Lung (tissue), 11 donors: ENCODE measurements at regions not wholly inside any gene's neighbourhood (a gene's known extent, or its start where the extent isn't known, plus 50 kb on each side); places are given as distances from the start of the nearest gene placed in this dataset.

Experiments
- ATAC-seq: fragments of 200-7000 bp; cut with Tn5 transposase; one replicate; pipeline ENCODE4 v1.9.1; 2020; ENCODE audit warnings: moderate number of reproducible peaks; ENCODE audit not compliant: insufficient read depth, low FRiP score
- DNase-seq, 3 donors: peaks; one replicate each; pipeline ENCODE4 v3.0.0-alpha.2; 2013 to 2017
- H3K27ac ChIP-seq, 2 donors: one replicate each; pipeline ENCODE4 v1.5.1; 2013; ENCODE audit warnings: mild to moderate bottlenecking in 2 of 2, moderate library complexity in 2 of 2, control low read depth in 1 of 2, inconsistent platforms in 1 of 2, low read depth in 1 of 2, low read length in 1 of 2
- H3K27me3 ChIP-seq, 3 donors: one replicate each; pipeline ENCODE4 v1.5.1; 2013; ENCODE audit warnings: low read length in 2 of 3; ENCODE audit not compliant: control insufficient read depth in 3 of 3, insufficient read depth in 3 of 3
- H3K36me3 ChIP-seq, 4 donors: one replicate each; pipeline ENCODE4 v1.5.1; 2013; ENCODE audit warnings: low read length in 4 of 4, mild to moderate bottlenecking in 1 of 4, moderate library complexity in 1 of 4; ENCODE audit not compliant: control insufficient read depth in 4 of 4, insufficient read depth in 4 of 4
- H3K4me1 ChIP-seq, 5 donors: one replicate each; pipeline ENCODE4 v1.5.1; 2013; ENCODE audit warnings: low read length in 5 of 5, mild to moderate bottlenecking in 2 of 5, moderate library complexity in 1 of 5; ENCODE audit not compliant: control insufficient read depth in 5 of 5, insufficient read depth in 5 of 5
- H3K4me3 ChIP-seq: one replicate; pipeline ENCODE4 v1.5.1; 2013; ENCODE audit warnings: mild to moderate bottlenecking, control low read depth, moderate library complexity
- H3K9ac ChIP-seq, 2 donors: one replicate each; pipeline ENCODE4 v1.5.1; 2013; ENCODE audit warnings: low read length in 2 of 2, control low read depth in 1 of 2; ENCODE audit not compliant: insufficient read depth in 1 of 2
- H3K9me3 ChIP-seq, 4 donors: one replicate each; pipeline ENCODE4 v1.5.1; 2013; ENCODE audit warnings: low read length in 3 of 4, mild to moderate bottlenecking in 1 of 4, moderate library complexity in 1 of 4; ENCODE audit not compliant: control insufficient read depth in 4 of 4, insufficient read depth in 3 of 4
- whole genome bisulfite sequencing, 2 donors: extraction: QIAGEN DNeasy Blood & Tissue Kit; methylation state at CpG; one replicate each; pipeline ENCODE4 v1.1.7; 2013; 5-methylcytosine and 5-hydroxymethylcytosine counted together
- TF ChIP-seq, protein P1 (sequence below): IDR thresholded peaks from 2 replicates; pipeline ENCODE4 v1.5.1; 2012; ENCODE audit warnings: mild to moderate bottlenecking; ENCODE audit errors: control extremely low read depth, extremely low read depth
- donor health status: control.
- donor health status: control.
- donor health status: Bipolar disorder and iron deficiency.
- donor health status: healthy.
- donor health status: DM: yes; HTN: yes; CAD: no.

DNA sequence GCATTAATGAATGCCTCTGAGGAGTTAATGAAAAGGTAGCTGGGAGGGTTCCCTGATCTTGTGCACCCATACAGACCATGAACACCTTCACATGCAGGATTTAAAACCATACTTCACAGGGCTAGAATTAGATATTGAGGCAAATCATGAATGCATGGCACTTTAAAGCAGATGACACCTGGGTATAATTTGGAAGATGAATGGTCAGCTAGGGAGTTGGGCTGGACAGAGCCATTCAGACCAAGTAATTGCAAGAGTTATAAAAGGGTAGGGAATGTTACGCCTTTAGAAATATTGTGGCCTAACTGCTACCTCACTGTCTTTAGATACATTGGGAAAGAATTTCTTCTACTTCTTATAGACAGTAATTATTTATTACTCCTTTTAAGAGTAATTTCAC lies 89.1 kb upstream of the ZNF827 start:
- Histone ChIP-seq H3K36me3 (no peaks in the 10 kb centered on the region), H3K9me3 (peaks cover 0 to under 1% (median 0%) of the 10 kb centered on the region in 4 donors), H3K9ac (no peak overlapping the region), H3K27ac (no peak overlapping the region), H3K27me3 (no peaks in the 10 kb centered on the region), H3K4me3 (no peak overlapping the region), H3K4me1 (peaks cover 0 to 4% (median 0%) of the 10 kb centered on the region in 5 donors)
- WGBS, 2 donors = 83 to 100% methylated on average over 1 of the region's 1 CpG
- ATAC-seq = no peak
- no peak for DNase-seq
- TF ChIP-seq, protein P1, sequence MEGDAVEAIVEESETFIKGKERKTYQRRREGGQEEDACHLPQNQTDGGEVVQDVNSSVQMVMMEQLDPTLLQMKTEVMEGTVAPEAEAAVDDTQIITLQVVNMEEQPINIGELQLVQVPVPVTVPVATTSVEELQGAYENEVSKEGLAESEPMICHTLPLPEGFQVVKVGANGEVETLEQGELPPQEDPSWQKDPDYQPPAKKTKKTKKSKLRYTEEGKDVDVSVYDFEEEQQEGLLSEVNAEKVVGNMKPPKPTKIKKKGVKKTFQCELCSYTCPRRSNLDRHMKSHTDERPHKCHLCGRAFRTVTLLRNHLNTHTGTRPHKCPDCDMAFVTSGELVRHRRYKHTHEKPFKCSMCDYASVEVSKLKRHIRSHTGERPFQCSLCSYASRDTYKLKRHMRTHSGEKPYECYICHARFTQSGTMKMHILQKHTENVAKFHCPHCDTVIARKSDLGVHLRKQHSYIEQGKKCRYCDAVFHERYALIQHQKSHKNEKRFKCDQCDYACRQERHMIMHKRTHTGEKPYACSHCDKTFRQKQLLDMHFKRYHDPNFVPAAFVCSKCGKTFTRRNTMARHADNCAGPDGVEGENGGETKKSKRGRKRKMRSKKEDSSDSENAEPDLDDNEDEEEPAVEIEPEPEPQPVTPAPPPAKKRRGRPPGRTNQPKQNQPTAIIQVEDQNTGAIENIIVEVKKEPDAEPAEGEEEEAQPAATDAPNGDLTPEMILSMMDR = no peak

DNA sequence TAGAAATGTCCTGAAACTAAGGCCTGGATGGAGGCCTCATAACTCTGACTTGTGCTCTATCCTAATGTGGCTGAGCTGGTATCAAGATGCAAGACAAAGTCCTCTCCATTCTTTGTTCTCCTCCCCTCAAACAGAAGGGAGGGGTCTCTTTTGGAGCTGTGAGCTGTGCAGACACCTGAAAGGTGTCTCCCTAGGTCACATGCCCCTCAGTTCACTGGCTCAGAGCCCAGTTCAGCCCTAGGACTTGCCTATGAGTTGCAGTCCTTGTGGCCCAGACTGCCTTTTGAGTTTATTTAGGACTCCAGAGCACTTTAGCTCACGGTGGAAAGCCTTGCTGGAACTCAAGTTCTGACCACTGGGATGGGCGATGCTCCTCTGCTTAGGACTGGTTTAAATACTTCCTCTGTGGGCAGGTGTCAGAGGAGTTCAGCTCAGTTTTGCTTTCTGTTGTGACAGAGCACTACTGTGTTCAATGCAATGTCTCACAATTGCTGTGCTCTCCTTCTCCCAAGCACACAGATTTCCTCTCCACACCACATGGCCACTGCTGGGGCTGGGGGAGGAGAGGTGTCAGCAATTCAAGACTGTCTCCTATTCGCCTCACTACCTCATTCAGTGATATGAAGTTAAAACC lies 84.8 kb upstream of the ZNF827 start:
- Histone ChIP-seq H3K4me1 (no peaks in the 10 kb centered on the region), H3K36me3 (no peaks in the 10 kb centered on the region), H3K9me3 (peaks cover 0 to 6% (median 0%) of the 10 kb centered on the region in 4 donors), H3K27ac (no peak overlapping the region), H3K4me3 (no peak overlapping the region), H3K27me3 (no peaks in the 10 kb centered on the region), H3K9ac (no peak overlapping the region)
- ATAC-seq (no peak), DNase-seq (no peak)
- TF ChIP-seq, protein P1 = no peak
- WGBS, 2 donors = 83 to 86% methylated on average over 3 of the region's 3 CpGs

DNA sequence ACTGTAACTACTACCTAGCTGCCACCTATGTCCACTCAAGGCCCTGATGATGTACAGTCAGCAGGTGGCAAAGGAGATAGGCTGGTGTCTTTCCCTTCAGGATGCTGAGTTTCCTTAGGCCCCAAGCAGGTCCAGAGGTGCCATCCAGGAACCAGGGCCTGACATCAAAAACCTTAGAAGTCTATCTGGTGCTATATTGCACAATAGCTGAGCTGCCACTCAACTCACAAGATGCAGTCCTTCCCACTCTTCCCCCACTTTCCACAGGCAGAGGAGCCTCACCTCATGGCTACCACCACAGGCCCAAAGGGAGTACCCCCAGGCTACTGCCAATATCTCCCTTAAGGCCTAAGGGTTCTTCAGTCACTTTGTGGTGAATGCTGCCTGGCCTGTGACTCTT lies 83.9 kb upstream of the ZNF827 start:
- TF ChIP-seq, protein P1 = no peak

DNA sequence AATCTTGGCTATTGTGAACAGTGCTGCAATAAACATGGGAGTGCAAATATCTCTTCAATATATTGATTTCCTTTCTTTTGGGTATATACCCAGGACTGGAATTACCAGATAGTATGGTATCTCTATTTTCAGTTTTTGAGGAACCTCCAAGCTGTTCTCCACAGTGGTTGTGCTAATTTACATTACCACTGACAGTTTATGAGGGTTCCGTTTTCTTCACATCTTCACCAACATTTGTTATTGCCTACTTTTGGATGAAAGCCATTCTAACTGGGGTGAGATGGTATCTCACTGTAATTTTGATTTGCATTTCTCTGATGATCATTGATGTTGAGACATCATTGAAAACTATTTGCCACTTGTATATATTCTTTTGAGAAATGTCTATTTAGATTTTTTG lies 79.6 kb upstream of the ZNF827 start:
- 64 to 71% methylated on average over 1 of the region's 1 CpG for whole genome bisulfite sequencing, 2 donors
- DNase-seq (no peak), ATAC-seq (no peak)

More for the DNA sequence above, 83.9 kb upstream of the ZNF827 start:
- Histone ChIP-seq H3K27me3 (no peaks in the 10 kb centered on the region), H3K4me1 (no peaks in the 10 kb centered on the region), H3K9me3 (peaks cover 0 to 6% (median 0%) of the 10 kb centered on the region in 4 donors), H3K36me3 (no peaks in the 10 kb centered on the region), H3K4me3 (no peak overlapping the region), H3K9ac (no peak overlapping the region), H3K27ac (no peak overlapping the region)
- ATAC-seq = no peak
- no peak for DNase-seq

More for the DNA sequence above, 79.6 kb upstream of the ZNF827 start:
- no peak overlapping the region for H3K27ac ChIP-seq
- H3K36me3 ChIP-seq = no peaks in the 10 kb centered on the region
- no peak overlapping the region for H3K4me3 ChIP-seq
- H3K9me3 ChIP-seq = peaks cover 0 to 6% (median 0%) of the 10 kb centered on the region in 4 donors
- H3K27me3 ChIP-seq = no peaks in the 10 kb centered on the region
- TF ChIP-seq, protein P1 = no peak
- no peaks in the 10 kb centered on the region for H3K4me1 ChIP-seq
- H3K9ac ChIP-seq = no peak overlapping the region
